Brain microvascular endothelial cell (primary cell): ENCODE measurements at regions not wholly inside any gene's neighbourhood (a gene's known extent, or its start where the extent isn't known, plus 50 kb on each side); places are given as distances from the start of the nearest gene placed in this dataset.
"Not testable (repeated sequence)": the region's sequence is repeated elsewhere in the genome, so short reads cannot be mapped to it uniquely, and the experiment has no call there.

Experiments used
- DNase-seq: peaks from one replicate; pipeline ENCODE4 v3.0.0-alpha.2; 2020
- H3K27ac ChIP-seq: fragments of 250-450 bp; sonication (Bioruptor Pico); 2 replicates; pipeline ENCODE4 v1.5.1; 2020; ENCODE audit warnings: mild to moderate bottlenecking, moderate library complexity
- H3K27me3 ChIP-seq: fragments of 250-450 bp; sonication (Bioruptor Pico); replicated peaks from 2 replicates; pipeline ENCODE4 v1.5.1; 2020; ENCODE audit warnings: mild to moderate bottlenecking
- H3K36me3 ChIP-seq: fragments of 250-450 bp; sonication (Bioruptor Pico); replicated peaks from 2 replicates; pipeline ENCODE4 v1.5.1; 2020; ENCODE audit warnings: mild to moderate bottlenecking
- H3K4me3 ChIP-seq: 2 replicates; pipeline ENCODE4 v1.5.1; 2011; ENCODE audit warnings: low read depth, mild to moderate bottlenecking, control low read depth, low read length, moderate library complexity
- in situ Hi-C: cut with HindIII; loops from 2 replicates; pipeline ENCODE4 v1.10.0; 2017; ENCODE audit warnings: low sequenced_read_pairs, low pct_ligation_motif_present
- TF ChIP-seq, protein P1 (sequence below): IDR thresholded peaks from 2 replicates; pipeline ENCODE4 v1.5.1; 2011; ENCODE audit warnings: low read depth, mild to moderate bottlenecking, moderate library complexity, low read length, control low read depth, inconsistent platforms; ENCODE audit errors: missing control alignments

DNA sequence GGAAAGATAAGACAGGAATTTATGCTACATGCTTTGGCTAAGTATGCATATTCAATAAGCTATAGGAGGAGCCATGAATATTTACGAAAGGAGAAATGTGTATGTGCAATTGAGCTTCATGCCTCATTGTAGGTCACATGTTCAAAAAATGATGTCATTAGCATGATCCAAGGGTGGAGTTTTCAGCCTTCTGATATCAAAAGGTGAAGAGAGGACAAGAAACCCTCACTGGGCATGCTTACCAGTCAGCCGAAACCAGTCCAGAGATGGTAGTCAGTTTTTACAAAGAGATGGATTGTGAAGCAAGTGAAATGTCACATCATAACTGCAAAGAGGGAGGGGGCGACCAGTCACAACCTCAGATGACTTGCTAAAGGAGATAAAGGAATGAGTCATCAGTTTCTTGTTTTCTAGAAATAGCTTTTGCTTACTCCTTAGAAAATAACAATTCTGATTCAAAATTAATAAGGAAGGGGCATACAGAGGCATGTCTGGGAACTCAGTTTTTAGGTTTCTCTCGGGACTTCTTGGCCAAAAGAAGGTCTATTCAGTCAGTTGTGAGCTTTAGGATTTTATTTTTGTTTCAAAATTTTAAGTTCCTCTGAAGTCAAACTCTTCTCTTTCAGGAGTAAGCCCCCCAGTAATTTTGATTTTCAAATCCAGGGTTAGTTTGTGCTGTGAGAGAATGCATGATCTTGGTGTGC lies 1067.8 kb upstream of the EDIL3 start:
- Histone ChIP-seq H3K4me3 (no peak overlapping the region), H3K36me3 (no peaks in the 10 kb centered on the region), H3K27ac (no peak overlapping the region), H3K27me3 (no peaks in the 10 kb centered on the region)
- no peak for DNase-seq
- in situ Hi-C loops, result no loop called here
- TF ChIP-seq, protein P1, sequence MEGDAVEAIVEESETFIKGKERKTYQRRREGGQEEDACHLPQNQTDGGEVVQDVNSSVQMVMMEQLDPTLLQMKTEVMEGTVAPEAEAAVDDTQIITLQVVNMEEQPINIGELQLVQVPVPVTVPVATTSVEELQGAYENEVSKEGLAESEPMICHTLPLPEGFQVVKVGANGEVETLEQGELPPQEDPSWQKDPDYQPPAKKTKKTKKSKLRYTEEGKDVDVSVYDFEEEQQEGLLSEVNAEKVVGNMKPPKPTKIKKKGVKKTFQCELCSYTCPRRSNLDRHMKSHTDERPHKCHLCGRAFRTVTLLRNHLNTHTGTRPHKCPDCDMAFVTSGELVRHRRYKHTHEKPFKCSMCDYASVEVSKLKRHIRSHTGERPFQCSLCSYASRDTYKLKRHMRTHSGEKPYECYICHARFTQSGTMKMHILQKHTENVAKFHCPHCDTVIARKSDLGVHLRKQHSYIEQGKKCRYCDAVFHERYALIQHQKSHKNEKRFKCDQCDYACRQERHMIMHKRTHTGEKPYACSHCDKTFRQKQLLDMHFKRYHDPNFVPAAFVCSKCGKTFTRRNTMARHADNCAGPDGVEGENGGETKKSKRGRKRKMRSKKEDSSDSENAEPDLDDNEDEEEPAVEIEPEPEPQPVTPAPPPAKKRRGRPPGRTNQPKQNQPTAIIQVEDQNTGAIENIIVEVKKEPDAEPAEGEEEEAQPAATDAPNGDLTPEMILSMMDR, result no peak

DNA sequence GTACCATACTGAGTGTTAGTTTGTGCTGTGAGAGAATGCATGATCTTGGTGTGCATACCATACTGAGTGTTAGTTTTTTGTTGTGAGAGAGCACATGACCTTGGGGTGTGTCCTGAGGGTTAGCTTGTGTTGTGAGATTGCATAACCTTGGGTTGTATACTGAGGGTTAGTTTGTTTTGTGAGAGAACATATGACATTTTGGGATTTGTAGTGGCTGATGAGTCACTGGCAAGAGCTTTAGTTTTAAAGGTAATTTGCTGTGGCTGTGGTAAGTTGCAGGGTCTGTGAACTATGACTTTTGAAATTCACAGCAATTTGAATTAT lies 1068.3 kb upstream of the EDIL3 start:
- in situ Hi-C loops, result no loop called here
- Histone ChIP-seq H3K27ac (no peak overlapping the region), H3K36me3 (no peaks in the 10 kb centered on the region), H3K27me3 (no peaks in the 10 kb centered on the region), H3K4me3 (no peak overlapping the region)
- no peak for DNase-seq
- TF ChIP-seq, protein P1, result no peak

DNA sequence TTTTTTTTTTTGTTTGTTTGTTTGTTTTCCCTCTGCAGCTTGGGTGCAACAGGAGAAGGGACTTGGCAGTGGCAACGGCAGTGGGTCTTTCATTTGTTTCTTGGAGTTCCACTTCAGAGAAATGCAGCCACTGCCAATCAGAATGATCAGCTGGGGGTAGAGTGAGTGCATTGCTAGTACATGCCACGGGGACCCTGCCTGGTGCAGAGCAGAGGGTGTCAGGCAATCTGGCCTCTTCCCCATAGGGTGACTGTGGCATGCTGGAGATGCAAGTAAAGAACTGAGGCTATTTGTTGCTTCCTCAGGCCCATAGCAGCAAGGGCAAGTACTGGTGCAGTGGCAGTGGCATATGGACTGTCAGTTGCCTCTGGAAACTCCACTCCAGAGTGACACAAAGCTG lies 1073.6 kb upstream of the EDIL3 start:
- Histone ChIP-seq H3K36me3 (no peaks in the 10 kb centered on the region), H3K27ac (no peak overlapping the region), H3K4me3 (no peak overlapping the region), H3K27me3 (no peaks in the 10 kb centered on the region)
- DNase-seq, result no peak
- TF ChIP-seq, protein P1, result no peak
- in situ Hi-C loops, result no loop called here

DNA sequence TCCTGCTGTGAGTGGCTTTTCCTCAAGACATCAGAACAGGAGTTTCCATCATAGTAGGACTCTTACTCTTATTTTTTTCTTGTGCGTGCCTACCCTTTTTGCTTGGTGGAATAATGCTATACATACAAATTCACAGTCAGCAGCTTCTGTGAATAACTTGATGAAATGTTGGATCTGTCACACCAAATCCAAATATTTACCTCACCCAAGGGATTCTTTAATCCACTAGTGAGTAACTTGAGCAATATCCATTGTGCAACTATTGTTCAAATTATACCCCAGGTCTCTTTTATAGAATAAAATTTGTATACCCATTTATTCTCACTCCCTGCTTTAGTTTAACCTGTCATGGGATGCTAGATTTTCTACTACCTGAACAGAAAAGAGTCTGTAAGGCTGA lies 1078.3 kb upstream of the EDIL3 start:
- TF ChIP-seq, protein P1, result no peak
- Histone ChIP-seq H3K27me3 (no peaks in the 10 kb centered on the region), H3K4me3 (no peak overlapping the region), H3K27ac (no peak overlapping the region), H3K36me3 (no peaks in the 10 kb centered on the region)
- in situ Hi-C loops, result no loop called here
- no peak for DNase-seq

DNA sequence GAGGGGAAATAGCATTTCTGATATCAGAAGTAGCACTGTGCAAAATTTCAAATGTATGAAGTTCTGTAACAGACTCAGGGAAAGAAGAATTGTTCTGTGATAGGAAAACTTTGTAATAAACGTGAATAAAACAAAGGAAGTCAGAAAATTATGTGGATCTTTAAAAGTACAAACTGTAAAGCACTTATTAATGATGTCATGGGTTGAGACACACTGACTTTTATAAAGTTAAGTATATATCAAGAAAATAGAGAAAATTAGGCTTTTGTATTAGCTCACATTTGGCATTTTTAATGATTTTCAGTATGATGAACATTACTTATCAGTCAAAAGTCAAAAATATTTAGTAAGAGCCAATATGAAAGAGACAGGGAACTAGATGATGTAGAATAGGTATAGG lies 1081.7 kb upstream of the EDIL3 start:
- H3K27ac ChIP-seq, result no peak overlapping the region
- no peak overlapping the region for H3K4me3 ChIP-seq
- in situ Hi-C loops, result no loop called here
- no peak for DNase-seq
- TF ChIP-seq, protein P1, result no peak
- no peaks in the 10 kb centered on the region for H3K36me3 ChIP-seq
- no peaks in the 10 kb centered on the region for H3K27me3 ChIP-seq

DNA sequence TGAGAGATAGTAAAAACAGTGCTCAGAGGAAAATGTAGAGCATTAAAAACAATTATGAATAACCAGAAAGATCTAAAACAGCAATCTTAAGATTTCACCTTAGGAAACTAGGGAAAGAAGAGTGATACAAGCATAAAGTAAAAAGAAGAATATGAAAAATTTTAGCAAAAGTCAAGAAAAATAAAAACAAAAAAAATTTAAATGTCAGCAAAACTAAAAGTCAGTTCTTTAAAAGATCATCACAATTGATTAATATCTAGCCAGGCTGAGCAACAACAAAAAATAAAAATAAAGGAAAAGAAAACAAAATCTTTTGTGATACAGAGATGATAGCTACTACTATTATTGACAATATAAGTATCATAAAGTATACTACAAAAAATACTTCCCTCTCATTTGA lies 1088.1 kb upstream of the EDIL3 start:
- no peaks in the 10 kb centered on the region for H3K36me3 ChIP-seq
- no peak overlapping the region for H3K4me3 ChIP-seq
- no peak overlapping the region for H3K27ac ChIP-seq
- in situ Hi-C loops, result no loop called here
- no peaks in the 10 kb centered on the region for H3K27me3 ChIP-seq
- no peak for DNase-seq
- TF ChIP-seq, protein P1, result no peak

DNA sequence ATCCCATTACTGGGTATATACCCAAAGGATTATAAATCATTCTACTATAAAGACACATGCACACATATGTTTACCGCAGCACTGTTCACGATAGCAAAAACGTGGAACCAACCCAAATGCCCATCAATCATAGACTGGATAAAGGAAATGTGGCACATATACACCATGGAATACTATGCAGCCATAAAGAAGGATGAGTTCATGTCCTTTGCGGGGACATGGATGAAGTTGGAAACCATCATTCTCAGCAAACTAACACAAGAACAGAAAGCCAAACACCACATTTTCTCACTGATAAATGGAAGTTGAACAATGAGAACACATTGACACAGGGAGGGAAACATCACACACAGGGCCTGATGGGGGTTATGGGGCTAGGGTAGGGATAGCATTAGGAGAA lies 1090.5 kb upstream of the EDIL3 start:
- H3K27ac ChIP-seq, DNase-seq, in situ Hi-C loops: not testable (repeated sequence)

More for the DNA sequence above, 1090.5 kb upstream of the EDIL3 start:
- not testable (repeated sequence) for H3K27me3 ChIP-seq, H3K36me3 ChIP-seq, H3K4me3 ChIP-seq
